HG03469 (cell line): ENCODE measurements at regions not wholly inside any gene's neighbourhood (a gene's known extent, or its start where the extent isn't known, plus 50 kb on each side); places are given as distances from the start of the nearest gene placed in this dataset.

Experiments used
- ATAC-seq: cut with Tn5 transposase; IDR thresholded peaks from one replicate; pipeline ENCODE4 v1.9.1; 2021; ENCODE audit warnings: mild to moderate bottlenecking, moderate library complexity, moderate number of reproducible peaks; ENCODE audit not compliant: unreplicated experiment

- no peak for ATAC-seq
Observed at GRCh38 chrX:36436361-36436760, 516.8 kb downstream of the CFAP47 start.

- no peak for ATAC-seq
Observed at GRCh38 chrX:36443007-36443406, 523.5 kb downstream of the CFAP47 start.

- no peak for ATAC-seq
Observed at GRCh38 chrX:36445566-36445965, 526.0 kb downstream of the CFAP47 start.

GRCh38 chrX:36462142-36462541 is 542.6 kb downstream of the CFAP47 start:
- ATAC-seq: no peak

GRCh38 chrX:36480441-36480990 is 527.6 kb upstream of the FAM47C start:
- ATAC-seq: no peak

- no peak for ATAC-seq
Observed at GRCh38 chrX:36501169-36501702, 506.9 kb upstream of the FAM47C start.

GRCh38 chrX:36504625-36505024 is 503.5 kb upstream of the FAM47C start:
- ATAC-seq: no peak

GRCh38 chrX:36508042-36508441 is 500.1 kb upstream of the FAM47C start:
- no peak for ATAC-seq

GRCh38 chrX:36510736-36511135 is 497.4 kb upstream of the FAM47C start:
- no peak for ATAC-seq

- ATAC-seq: no peak
Observed at GRCh38 chrX:36528661-36529060, 479.5 kb upstream of the FAM47C start.

GRCh38 chrX:36534900-36535299 is 473.3 kb upstream of the FAM47C start:
- no peak for ATAC-seq

GRCh38 chrX:36543499-36543898 is 464.7 kb upstream of the FAM47C start:
- no peak for ATAC-seq

GRCh38 chrX:36562986-36563385 is 445.2 kb upstream of the FAM47C start:
- ATAC-seq: no peak

- ATAC-seq: no peak
Observed at GRCh38 chrX:36568946-36569345, 439.2 kb upstream of the FAM47C start.

GRCh38 chrX:36573720-36574119 is 434.4 kb upstream of the FAM47C start:
- ATAC-seq: no peak

GRCh38 chrX:36575670-36576069 is 432.5 kb upstream of the FAM47C start:
- ATAC-seq: no peak

GRCh38 chrX:36577006-36577405 is 431.2 kb upstream of the FAM47C start:
- ATAC-seq: no peak

GRCh38 chrX:36581030-36581429 is 427.1 kb upstream of the FAM47C start:
- ATAC-seq: no peak

GRCh38 chrX:36583674-36584073 is 424.5 kb upstream of the FAM47C start:
- no peak for ATAC-seq

GRCh38 chrX:36609616-36610585 is 398.3 kb upstream of the FAM47C start:
- no peak for ATAC-seq

GRCh38 chrX:36626898-36627297 is 381.3 kb upstream of the FAM47C start:
- no peak for ATAC-seq

- ATAC-seq: no peak
Observed at GRCh38 chrX:36640232-36640631, 367.9 kb upstream of the FAM47C start.
